ENCODE measurements at regions not wholly inside any gene's neighbourhood (a gene's known extent, or its start where the extent isn't known, plus 50 kb on each side); places are given as distances from the start of the nearest gene placed in this dataset.

GRCh38 chr2:8086796-8087479 lies 594.9 kb upstream of the ID2 start:
- DNase-seq (ENCODE audit: low read depth): no peak

- no peak for DNase-seq (ENCODE audit: low read depth)
These were observed 594.4 kb upstream of the ID2 start for GRCh38 chr2:8087480-8087840.

- DNase-seq (ENCODE audit: low read depth): no peak
These were observed 593.0 kb upstream of the ID2 start for GRCh38 chr2:8088810-8089209.

GRCh38 chr2:8089596-8089995 lies 592.3 kb upstream of the ID2 start:
- DNase-seq (ENCODE audit: low read depth): no peak

- DNase-seq (ENCODE audit: low read depth): peak; percentile 30
These were observed 590.8 kb upstream of the ID2 start for GRCh38 chr2:8090748-8091700.

- no peak for DNase-seq (ENCODE audit: low read depth)
These were observed 587.3 kb upstream of the ID2 start for GRCh38 chr2:8094526-8094925.

- DNase-seq (ENCODE audit: low read depth): no peak
These were observed 585.9 kb upstream of the ID2 start for GRCh38 chr2:8095978-8096377.

- no peak for DNase-seq (ENCODE audit: low read depth)
These were observed 585.4 kb upstream of the ID2 start for GRCh38 chr2:8096484-8096883.

GRCh38 chr2:8098476-8099266 lies 583.2 kb upstream of the ID2 start:
- DNase-seq (ENCODE audit: low read depth): no peak

GRCh38 chr2:8099267-8099582 lies 582.6 kb upstream of the ID2 start:
- no peak for DNase-seq (ENCODE audit: low read depth)

- no peak for DNase-seq (ENCODE audit: low read depth)
These were observed 580.1 kb upstream of the ID2 start for GRCh38 chr2:8101614-8102277.

- no peak for DNase-seq (ENCODE audit: low read depth)
These were observed 579.4 kb upstream of the ID2 start for GRCh38 chr2:8102470-8102869.

- DNase-seq (ENCODE audit: low read depth): no peak
These were observed 578.7 kb upstream of the ID2 start for GRCh38 chr2:8103085-8103708.

GRCh38 chr2:8107150-8107549 lies 574.7 kb upstream of the ID2 start:
- DNase-seq (ENCODE audit: low read depth): no peak

- no peak for DNase-seq (ENCODE audit: low read depth)
These were observed 574.1 kb upstream of the ID2 start for GRCh38 chr2:8107621-8108378.

- DNase-seq (ENCODE audit: low read depth): no peak
These were observed 571.1 kb upstream of the ID2 start for GRCh38 chr2:8110716-8111115.

GRCh38 chr2:8111193-8111592 lies 570.7 kb upstream of the ID2 start:
- no peak for DNase-seq (ENCODE audit: low read depth)

- DNase-seq (ENCODE audit: low read depth): no peak
These were observed 566.4 kb upstream of the ID2 start for GRCh38 chr2:8115456-8115855.

- no peak for DNase-seq (ENCODE audit: low read depth)
These were observed 565.9 kb upstream of the ID2 start for GRCh38 chr2:8115966-8116365.

GRCh38 chr2:8116661-8117060 lies 565.2 kb upstream of the ID2 start:
- DNase-seq (ENCODE audit: low read depth): no peak

All from stimulated activated CD8-positive, alpha-beta memory T cell treated with anti-CD3 and anti-CD28 coated beads, Interleukin-7, amount 100 ng/mL, for 24 hours (primary cell).